Heart left ventricle (tissue), 16 donors: ENCODE measurements at regions not wholly inside any gene's neighbourhood (a gene's known extent, or its start where the extent isn't known, plus 50 kb on each side); places are given as distances from the start of the nearest gene placed in this dataset.

Experiments
- ATAC-seq, 4 donors: fragments of 200-7000 bp; cut with Tn5 transposase; one replicate each; pipeline ENCODE4 v1.9.1; 2020 to 2022; ENCODE audit warnings: moderate library complexity in 4 of 4, mild to moderate bottlenecking in 3 of 4, moderate number of reproducible peaks in 1 of 4
- DNase-seq, 5 donors: peaks; one replicate each; pipeline ENCODE4 v3.0.0-alpha.2; 2020
- H3K27ac ChIP-seq, 12 donors: fragments of 200-600 bp; sonication (generic) in 4 of 12; one replicate each; pipeline versions ENCODE4 v1.5.0 to v1.8.0; 2016 to 2022; ENCODE audit warnings: mild to moderate bottlenecking in 2 of 12
- H3K27me3 ChIP-seq, 9 donors: fragments of 200-600 bp; sonication (generic) in 2 of 9; one replicate each; pipeline versions ENCODE4 v1.5.1 to v1.8.0; 2016 to 2022; ENCODE audit warnings: mild to moderate bottlenecking in 3 of 9
- H3K36me3 ChIP-seq, 9 donors: fragments of 200-600 bp; sonication (generic) in 2 of 9; one replicate each; pipeline versions ENCODE4 v1.5.0 to v1.8.0; 2018 to 2022; ENCODE audit warnings: mild to moderate bottlenecking in 2 of 9
- H3K4me1 ChIP-seq, 12 donors: fragments of 200-600 bp; sonication (generic) in 4 of 12; one replicate each; pipeline versions ENCODE4 v1.5.0 to v1.8.0; 2016 to 2022; ENCODE audit warnings: mild to moderate bottlenecking in 3 of 12
- H3K4me3 ChIP-seq, 12 donors: fragments of 200-600 bp; sonication (generic) in 4 of 12; one replicate each; pipeline versions ENCODE4 v1.5.0 to v1.8.0; 2017 to 2022; ENCODE audit warnings: mild to moderate bottlenecking in 9 of 12, moderate library complexity in 4 of 12
- H3K9me3 ChIP-seq, 12 donors: fragments of 200-600 bp; sonication (generic) in 4 of 12; one replicate each; pipeline versions ENCODE4 v1.5.0 to v1.8.0; 2016 to 2022; ENCODE audit warnings: mild to moderate bottlenecking in 1 of 12
- CTCF ChIP-seq, 12 donors: fragments of 200-600 bp; sonication (generic) in 4 of 12; IDR thresholded peaks; one replicate each; pipeline versions ENCODE4 v1.5.0 to v1.8.0; 2018 to 2022; ENCODE audit warnings: antibody characterized with exemption in 12 of 12, mild to moderate bottlenecking in 5 of 12
- POLR2A ChIP-seq, 2 donors: fragments of 450-650 bp; IDR thresholded peaks; one replicate each; pipeline ENCODE4 v1.6.1; 2017; ENCODE audit warnings: antibody characterized with exemption in 2 of 2, mild to moderate bottlenecking in 2 of 2, moderate library complexity in 2 of 2
- WGBS, 4 donors: extraction: QIAGEN DNeasy Blood & Tissue Kit in 2 of 4; methylation state at CpG; one replicate each; pipeline versions ENCODE4 v1.1.5 to v1.1.7; 2013 to 2018; 5-methylcytosine and 5-hydroxymethylcytosine counted together
- intact Hi-C, 10 donors: fragments of 100-400 bp; cut with DNase I; formaldehyde crosslinking; loops; one replicate each; pipeline versions ENCODE4 v1.11.1 to v1.14.2; 2022
- donor health status: ischemic (EF 13 %, LVEDD 7.1; RV severe dilation, severe dysfunction).
- donor health status: healthy with polysubstance abuse.
- donor health status: DM: no; HTN: yes; CAD: no.
- donor health status: DM: no; HTN: no; CAD: no.
- donor health status: ischemic (EF 25% LVEDD 6.9; RV normal size, moderate dysfunction).
- donor health status: ischemic (EF 25% LVEDD 5.7; RV mildly dilated, moderate dysfunction).
- donor health status: healthy.
- donor health status: DM: yes; HTN: yes; CAD: no.
- donor health status: ischemic (EF 35%, LVEDD 5.7; RV mildly dilated, moderate dysfunction).
- donor health status: nonischemic (EF 11% LVEDD 7.7; RV severe dilation, severe dysfunction).
- donor health status: DM: yes; HTN: yes; CAD: no.
- donor health status: PGD.
- donor health status: ischemic (EF 29% LVEDD 5.4; RV normal size, mild dysfunction).
- donor health status: nonischemic (EF 23%, LVEDD 6.1; RV moderate dilation, normal function).

GRCh38 chr3:30486368-30486767, 120.0 kb upstream of the TGFBR2 start:
- DNase-seq: no peak
- Histone ChIP-seq H3K27ac (peak overlapping the region in 1 of 12 donors; percentile 59), H3K36me3 (no peaks in the 10 kb centered on the region), H3K9me3 (peaks cover 0 to 21% (median 5%) of the 10 kb centered on the region in 12 donors), H3K4me3 (no peak overlapping the region), H3K4me1 (no peaks in the 10 kb centered on the region), H3K27me3 (no peaks in the 10 kb centered on the region)
- TF ChIP-seq POLR2A (IDR thresholded peaks at IDR 0.05) (no peak), CTCF (IDR thresholded peaks at IDR 0.05) (no peak)
- intact Hi-C loops: no loop called here
- 73 to 89% (median 85%) methylated on average over 2 of the region's 2 CpGs for WGBS, 4 donors
- no peak for ATAC-seq

- ATAC-seq: peak in 3 of 4 donors; percentile 38 to 63 (median 54)
- intact Hi-C loops: no loop called here
- no peaks in the 10 kb centered on the region for H3K27me3 ChIP-seq
- no peak for TF ChIP-seq CTCF (IDR thresholded peaks at IDR 0.05)
- no peak for TF ChIP-seq POLR2A (IDR thresholded peaks at IDR 0.05)
- no peaks in the 10 kb centered on the region for H3K36me3 ChIP-seq
- no peak overlapping the region for H3K4me3 ChIP-seq
- no peak for DNase-seq
- 56 to 68% (median 62%) methylated on average over 4 of the region's 4 CpGs for WGBS, 4 donors
- peaks cover 0 to 11% (median 0%) of the 10 kb centered on the region in 12 donors for H3K4me1 ChIP-seq
- peaks cover 0 to 21% (median 5%) of the 10 kb centered on the region in 12 donors for H3K9me3 ChIP-seq
- H3K27ac ChIP-seq: peak overlapping the region in 1 of 12 donors; percentile 4
Measured at GRCh38 chr3:30488070-30488756, 118.2 kb upstream of the TGFBR2 start.

DNA sequence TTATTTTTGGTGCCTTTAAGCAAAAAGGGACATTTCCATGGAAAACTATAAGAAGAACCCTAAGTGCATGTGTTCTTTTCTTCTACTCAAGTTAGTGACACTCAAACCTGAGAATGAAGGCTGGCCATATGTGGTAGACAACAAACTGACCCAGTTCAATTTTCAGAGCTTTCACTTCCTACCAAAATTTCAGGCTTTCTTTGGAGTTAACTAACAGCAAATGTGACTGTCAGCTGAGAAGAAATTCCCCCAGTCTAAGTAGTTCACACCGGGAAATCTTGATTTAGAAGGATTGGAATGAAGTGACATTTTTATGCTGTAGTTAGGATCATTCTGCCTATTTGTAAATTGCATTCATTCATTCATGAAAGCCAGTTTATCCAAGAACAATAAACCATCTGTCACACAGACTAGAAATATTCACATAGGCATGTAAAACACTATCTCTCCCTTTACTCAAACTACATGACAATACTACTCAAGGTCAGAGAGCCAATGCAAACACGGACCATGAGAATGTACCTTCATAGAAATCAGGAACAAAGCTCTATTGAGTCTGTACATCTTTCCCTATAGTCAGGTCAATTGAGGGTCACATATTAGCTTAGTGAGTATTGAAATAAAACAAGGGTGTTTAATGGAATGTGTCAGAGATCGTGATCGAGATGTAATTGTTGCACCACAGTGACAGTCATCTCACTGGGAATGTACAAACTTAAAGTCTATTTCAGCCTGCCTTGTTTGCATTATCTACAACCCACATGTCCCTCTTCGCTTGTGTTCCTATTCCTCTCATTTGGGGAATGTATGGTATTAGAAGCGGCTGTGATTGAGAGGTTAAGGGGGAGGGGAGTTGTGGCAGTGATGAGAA, 113.8 kb upstream of the TGFBR2 start:
- no peak for TF ChIP-seq POLR2A (IDR thresholded peaks at IDR 0.05)
- TF ChIP-seq CTCF (IDR thresholded peaks at IDR 0.05): no peak

GRCh38 chr3:30493911-30494311, 112.5 kb upstream of the TGFBR2 start:
- DNase-seq (no peak), ATAC-seq (peak in 3 of 4 donors; percentile 21 to 80 (median 74))
- peak overlapping the region in 8 of 12 donors; percentile 3 to 85 (median 54) for H3K27ac ChIP-seq
- intact Hi-C loops: no loop called here
- H3K27me3 ChIP-seq: no peaks in the 10 kb centered on the region
- 82 to 92% (median 84%) methylated on average over 2 of the region's 2 CpGs for WGBS, 4 donors
- no peaks in the 10 kb centered on the region for H3K36me3 ChIP-seq
- TF ChIP-seq POLR2A (IDR thresholded peaks at IDR 0.05) (no peak), CTCF (IDR thresholded peaks at IDR 0.05) (no peak)
- H3K4me1 ChIP-seq: peaks cover 0 to 54% (median 10%) of the 10 kb centered on the region in 12 donors
- peaks cover 0 to 13% (median 1%) of the 10 kb centered on the region in 12 donors for H3K9me3 ChIP-seq
- H3K4me3 ChIP-seq: no peak overlapping the region

More for the DNA sequence above, 113.8 kb upstream of the TGFBR2 start:
- H3K27ac ChIP-seq: peak overlapping the region in 3 of 12 donors; percentile 38 to 85 (median 83)
- DNase-seq (no peak), ATAC-seq (no peak)
- 76 to 85% (median 79%) methylated on average over 6 of the region's 6 CpGs for WGBS, 4 donors
- intact Hi-C loops: no loop called here
- H3K9me3 ChIP-seq: peaks cover 0 to 21% (median 5%) of the 10 kb centered on the region in 12 donors
- H3K27me3 ChIP-seq: no peaks in the 10 kb centered on the region
- H3K4me3 ChIP-seq: no peak overlapping the region
- no peaks in the 10 kb centered on the region for H3K36me3 ChIP-seq
- peaks cover 0 to 50% (median 6%) of the 10 kb centered on the region in 12 donors for H3K4me1 ChIP-seq
